Retinal pigment epithelial cell (primary cell): ENCODE measurements at regions not wholly inside any gene's neighbourhood (a gene's known extent, or its start where the extent isn't known, plus 50 kb on each side); places are given as distances from the start of the nearest gene placed in this dataset.
"Not testable (repeated sequence)": the region's sequence is repeated elsewhere in the genome, so short reads cannot be mapped to it uniquely, and the experiment has no call there.

Experiments
- DNase-seq: peaks from one replicate; pipeline ENCODE4 v3.0.0-alpha.2; 2010; ENCODE audit warnings: low read depth
- H3K4me3 ChIP-seq: 2 replicates; pipeline ENCODE4 v1.5.1; 2011; ENCODE audit warnings: mild to moderate bottlenecking, low read length, control low read depth, moderate library complexity
- TF ChIP-seq, protein P1 (sequence below): conservative IDR thresholded peaks from 2 replicates; pipeline ENCODE4 v1.5.1; 2011; ENCODE audit warnings: low read depth, low read length, control low read depth, inconsistent platforms

DNA sequence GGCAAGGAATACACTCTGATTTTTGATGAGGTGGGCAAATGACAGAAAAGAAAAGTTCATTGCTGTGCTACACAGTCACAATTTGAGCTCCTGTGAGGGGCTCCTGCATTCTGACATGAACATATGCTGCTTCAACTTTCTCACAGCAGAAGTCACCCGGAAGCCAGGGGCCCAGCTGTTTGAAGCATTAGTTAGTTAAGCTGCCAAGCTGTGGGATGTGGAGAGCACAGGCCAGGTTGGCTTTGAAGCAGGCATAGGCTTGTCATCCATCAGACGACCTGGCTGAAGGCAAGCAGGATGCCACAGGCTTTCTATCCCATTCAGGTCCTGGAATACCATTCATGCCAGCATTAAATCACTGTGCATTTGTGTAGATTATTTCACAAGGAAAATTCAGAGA lies 63.1 kb downstream of the MTNR1B start:
- H3K4me3 ChIP-seq: no peak overlapping the region
- TF ChIP-seq, protein P1, sequence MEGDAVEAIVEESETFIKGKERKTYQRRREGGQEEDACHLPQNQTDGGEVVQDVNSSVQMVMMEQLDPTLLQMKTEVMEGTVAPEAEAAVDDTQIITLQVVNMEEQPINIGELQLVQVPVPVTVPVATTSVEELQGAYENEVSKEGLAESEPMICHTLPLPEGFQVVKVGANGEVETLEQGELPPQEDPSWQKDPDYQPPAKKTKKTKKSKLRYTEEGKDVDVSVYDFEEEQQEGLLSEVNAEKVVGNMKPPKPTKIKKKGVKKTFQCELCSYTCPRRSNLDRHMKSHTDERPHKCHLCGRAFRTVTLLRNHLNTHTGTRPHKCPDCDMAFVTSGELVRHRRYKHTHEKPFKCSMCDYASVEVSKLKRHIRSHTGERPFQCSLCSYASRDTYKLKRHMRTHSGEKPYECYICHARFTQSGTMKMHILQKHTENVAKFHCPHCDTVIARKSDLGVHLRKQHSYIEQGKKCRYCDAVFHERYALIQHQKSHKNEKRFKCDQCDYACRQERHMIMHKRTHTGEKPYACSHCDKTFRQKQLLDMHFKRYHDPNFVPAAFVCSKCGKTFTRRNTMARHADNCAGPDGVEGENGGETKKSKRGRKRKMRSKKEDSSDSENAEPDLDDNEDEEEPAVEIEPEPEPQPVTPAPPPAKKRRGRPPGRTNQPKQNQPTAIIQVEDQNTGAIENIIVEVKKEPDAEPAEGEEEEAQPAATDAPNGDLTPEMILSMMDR: no peak
- no peak for DNase-seq

DNA sequence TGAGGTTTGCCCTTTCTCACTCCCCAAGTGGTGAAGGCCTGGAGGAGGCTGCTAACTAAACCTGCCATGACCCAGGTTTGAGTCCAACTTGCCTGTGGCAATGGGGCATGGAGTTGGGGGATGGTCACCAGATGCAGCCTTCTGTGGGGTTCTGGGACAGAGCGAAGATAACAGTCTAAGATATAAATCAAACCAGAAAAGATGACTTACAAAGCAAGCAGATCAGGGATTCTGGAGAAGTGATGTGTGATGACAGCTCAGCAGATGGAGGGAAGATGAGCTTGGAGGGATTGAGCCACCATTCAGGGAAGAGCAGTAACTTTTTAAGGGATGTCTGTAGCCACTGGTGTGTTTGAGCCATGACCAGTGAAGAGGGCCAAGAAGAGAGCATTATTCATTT lies 63.6 kb downstream of the MTNR1B start:
- H3K4me3 ChIP-seq: no peak overlapping the region
- TF ChIP-seq, protein P1: no peak
- no peak for DNase-seq

DNA sequence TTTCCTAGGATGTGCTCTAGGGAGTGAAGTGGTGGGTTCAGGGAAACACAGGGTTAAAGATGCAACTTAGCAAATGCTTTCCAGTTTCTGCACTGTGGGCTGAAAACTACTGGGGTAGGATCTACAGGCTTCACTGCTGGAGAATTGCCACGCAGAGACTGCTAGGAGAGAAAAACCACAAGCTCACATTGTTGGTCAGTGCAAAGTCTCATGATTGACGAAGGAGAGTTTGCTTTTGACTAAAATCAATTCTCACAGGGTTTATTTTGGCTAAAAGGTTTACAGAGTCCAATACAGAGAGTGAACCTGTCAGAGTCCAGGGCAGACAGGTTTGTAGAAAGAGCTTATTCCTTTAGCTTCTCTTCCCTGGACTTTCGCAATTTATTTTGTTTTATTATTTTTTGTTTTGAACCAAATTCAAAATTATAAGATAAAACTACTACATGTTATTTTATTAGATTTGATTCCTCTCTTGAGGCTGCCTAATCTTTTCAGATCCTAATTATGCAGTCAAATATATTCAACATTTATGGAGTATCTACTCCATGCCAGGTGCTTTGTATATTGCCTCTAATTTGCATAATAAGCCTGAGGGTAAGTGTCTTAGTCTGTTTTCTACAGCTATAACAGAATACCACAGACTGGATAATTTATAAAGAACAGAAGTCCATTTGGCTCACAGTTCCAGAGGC lies 64.7 kb downstream of the MTNR1B start:
- TF ChIP-seq, protein P1: no peak
- H3K4me3 ChIP-seq: no peak overlapping the region
- DNase-seq: peak; percentile 67

DNA sequence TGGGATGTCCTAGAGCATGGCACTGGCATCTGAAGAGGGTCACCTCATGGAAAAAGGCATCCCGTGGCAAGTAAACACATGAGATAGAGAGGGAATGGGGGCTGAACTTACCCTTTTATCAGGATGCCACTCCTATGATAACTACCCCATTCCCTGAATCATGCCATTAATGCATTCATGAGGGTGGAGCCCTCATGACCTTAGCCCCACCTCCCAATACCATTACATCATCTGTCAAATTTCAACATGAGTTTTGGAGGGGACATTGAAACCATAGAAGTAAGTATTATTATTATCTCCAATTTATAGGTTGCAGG lies 65.2 kb downstream of the MTNR1B start:
- no peak overlapping the region for H3K4me3 ChIP-seq
- DNase-seq: no peak
- TF ChIP-seq, protein P1: no peak

DNA sequence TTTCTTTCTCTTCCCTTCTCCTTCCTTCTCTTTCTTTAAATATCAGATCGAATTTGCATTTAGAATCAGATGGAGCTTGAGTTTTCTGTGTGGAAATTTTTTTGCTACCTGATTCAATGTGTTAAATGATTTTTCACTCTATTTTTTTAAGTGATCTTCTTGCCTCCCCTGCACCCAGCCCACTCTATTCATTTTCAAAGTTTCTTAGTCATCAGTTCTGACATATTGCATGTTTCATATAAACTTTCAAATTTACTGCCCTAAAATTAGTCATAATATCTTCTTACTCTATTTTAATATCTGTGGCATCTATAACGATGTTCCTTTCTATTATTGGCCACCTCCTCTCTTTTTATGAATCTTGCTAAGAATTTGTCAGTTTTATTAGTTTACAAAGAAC lies 69.1 kb downstream of the MTNR1B start:
- TF ChIP-seq, protein P1: no peak
- no peak for DNase-seq
- H3K4me3 ChIP-seq: no peak overlapping the region

DNA sequence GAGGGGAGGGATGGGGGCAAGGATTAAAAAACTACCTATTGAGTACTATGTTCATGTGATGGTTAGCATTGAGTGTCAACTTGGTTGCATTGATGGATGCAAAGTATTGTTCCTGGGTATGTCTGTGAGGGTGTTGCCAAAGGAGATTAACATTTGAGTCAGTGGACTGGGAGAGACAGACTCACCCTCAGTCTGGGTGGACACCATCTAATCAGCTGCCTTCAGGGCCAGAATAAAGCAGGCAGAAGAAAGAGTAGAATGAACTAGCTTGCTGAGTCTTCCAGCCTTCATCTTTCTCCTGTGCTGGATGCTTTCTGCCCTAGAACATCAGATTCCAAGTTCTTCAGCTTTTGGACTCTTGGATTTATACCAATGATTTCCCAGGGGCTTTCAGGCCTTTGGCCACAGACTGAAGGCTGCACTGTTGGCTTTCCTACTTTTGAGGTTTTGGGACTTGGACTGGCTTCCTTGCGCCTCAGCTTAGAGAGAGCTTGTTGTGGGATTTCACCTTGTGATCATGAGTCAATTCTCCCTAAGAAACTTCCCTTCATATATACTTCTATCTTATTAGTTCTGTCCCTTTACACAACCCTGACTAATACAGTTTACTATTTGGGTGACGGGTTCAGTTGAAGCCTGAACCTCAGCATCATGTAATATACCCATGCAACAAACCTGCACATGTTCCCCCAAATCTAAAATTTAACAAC lies 70.2 kb downstream of the MTNR1B start:
- H3K4me3 ChIP-seq: no peak overlapping the region
- TF ChIP-seq, protein P1: no peak
- DNase-seq: no peak

DNA sequence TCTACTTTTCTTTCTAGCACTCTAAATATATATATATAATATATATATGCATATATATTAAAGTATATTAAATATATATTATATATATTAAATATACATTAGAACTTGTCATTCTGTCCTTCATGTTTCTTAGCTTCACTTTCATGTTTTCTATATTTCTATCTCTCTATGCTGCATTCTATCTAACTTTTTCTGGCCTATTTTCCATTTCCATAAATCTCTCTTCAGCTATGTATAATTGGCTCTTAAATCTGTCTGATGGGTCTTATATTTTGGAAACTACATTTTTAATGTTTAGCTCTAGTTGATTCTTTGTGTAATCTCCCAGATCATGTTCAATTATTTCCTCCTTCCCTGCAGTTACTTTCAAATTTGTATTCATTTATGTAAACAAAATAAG lies 72.2 kb downstream of the MTNR1B start:
- TF ChIP-seq, protein P1: no peak
- no peak for DNase-seq
- H3K4me3 ChIP-seq: no peak overlapping the region

DNA sequence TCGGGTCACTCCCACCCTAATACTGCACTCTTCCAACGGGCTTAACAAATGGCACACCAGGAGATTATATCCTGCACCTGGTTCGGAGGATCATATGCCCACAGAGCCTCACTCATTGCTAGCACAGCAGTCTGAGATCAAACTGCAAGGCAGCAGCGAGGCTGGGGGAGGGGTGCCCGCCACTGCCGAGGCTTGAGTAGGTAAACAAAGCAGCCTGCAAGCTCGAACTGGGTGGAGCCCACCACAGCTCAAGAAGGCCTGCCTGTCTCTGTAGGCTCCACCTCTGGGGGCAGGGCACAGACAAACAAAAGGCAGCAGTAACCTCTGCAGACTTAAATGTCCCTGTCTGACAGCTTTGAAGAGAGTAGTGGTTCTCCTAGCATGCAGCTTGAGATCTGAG lies 73.7 kb downstream of the MTNR1B start:
- DNase-seq, H3K4me3 ChIP-seq: not testable (repeated sequence)
